ENCODE measurements at regions not wholly inside any gene's neighbourhood (a gene's known extent, or its start where the extent isn't known, plus 50 kb on each side); places are given as distances from the start of the nearest gene placed in this dataset.

DNA sequence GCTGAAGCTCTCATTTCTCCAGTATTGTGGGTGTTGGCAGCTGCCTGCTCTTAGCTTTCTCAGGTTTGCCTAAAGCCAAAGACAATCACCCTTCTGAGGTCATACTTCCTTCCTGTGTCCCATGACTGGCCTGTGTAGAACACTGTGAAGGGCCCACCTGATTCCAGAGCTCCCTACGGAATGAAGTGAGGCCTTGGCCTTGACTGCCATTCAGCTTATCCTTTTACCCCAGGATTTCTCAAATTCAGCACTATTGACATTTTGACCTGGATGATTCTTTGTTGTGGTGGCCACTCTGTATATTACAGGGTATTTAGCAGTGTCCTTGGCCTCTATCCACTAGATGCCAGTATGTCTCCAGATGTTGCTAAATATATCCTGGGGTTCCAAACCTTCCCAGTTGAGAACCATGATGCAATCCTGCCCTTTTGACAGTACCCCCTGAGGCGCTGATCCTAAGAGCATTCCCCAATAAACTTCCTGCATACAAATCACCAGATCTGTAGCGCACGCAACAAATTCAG lies 112.3 kb upstream of the KRR1 start (continued):
- TF ChIP-seq, protein P1, sequence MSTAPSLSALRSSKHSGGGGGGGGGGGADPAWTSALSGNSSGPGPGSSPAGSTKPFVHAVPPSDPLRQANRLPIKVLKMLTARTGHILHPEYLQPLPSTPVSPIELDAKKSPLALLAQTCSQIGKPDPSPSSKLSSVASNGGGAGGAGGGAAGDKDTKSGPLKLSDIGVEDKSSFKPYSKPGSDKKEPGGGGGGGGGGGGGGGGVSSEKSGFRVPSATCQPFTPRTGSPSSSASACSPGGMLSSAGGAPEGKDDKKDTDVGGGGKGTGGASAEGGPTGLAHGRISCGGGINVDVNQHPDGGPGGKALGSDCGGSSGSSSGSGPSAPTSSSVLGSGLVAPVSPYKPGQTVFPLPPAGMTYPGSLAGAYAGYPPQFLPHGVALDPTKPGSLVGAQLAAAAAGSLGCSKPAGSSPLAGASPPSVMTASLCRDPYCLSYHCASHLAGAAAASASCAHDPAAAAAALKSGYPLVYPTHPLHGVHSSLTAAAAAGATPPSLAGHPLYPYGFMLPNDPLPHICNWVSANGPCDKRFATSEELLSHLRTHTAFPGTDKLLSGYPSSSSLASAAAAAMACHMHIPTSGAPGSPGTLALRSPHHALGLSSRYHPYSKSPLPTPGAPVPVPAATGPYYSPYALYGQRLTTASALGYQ (CRISPR knock-in tag; IDR thresholded peaks at IDR 0.05) = no peak
- peak; percentile 26 for TF ChIP-seq ZNF781 (CRISPR knock-in tag; IDR thresholded peaks at IDR 0.05; ENCODE audit: borderline replicate concordance, not compliant biosample characterization)
- TF ChIP-seq ZNF205 (CRISPR knock-in tag; IDR thresholded peaks at IDR 0.05) = peak; percentile 68; the same call in 1 of the 2 replicates
- peak; percentile 88 for TF ChIP-seq HMG20A (CRISPR knock-in tag; IDR thresholded peaks at IDR 0.05; ENCODE audit: borderline replicate concordance)
- TF ChIP-seq GZF1 (CRISPR knock-in tag; IDR thresholded peaks at IDR 0.05) = no peak
- TF ChIP-seq ZNF430 (CRISPR knock-in tag; IDR thresholded peaks at IDR 0.05) = no peak
- TF ChIP-seq, protein P2, sequence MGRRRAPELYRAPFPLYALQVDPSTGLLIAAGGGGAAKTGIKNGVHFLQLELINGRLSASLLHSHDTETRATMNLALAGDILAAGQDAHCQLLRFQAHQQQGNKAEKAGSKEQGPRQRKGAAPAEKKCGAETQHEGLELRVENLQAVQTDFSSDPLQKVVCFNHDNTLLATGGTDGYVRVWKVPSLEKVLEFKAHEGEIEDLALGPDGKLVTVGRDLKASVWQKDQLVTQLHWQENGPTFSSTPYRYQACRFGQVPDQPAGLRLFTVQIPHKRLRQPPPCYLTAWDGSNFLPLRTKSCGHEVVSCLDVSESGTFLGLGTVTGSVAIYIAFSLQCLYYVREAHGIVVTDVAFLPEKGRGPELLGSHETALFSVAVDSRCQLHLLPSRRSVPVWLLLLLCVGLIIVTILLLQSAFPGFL (CRISPR knock-in tag; IDR thresholded peaks at IDR 0.05) = no peak
- peak; percentile 50; the same call in 1 of the 2 replicates for TF ChIP-seq ZBTB7B (CRISPR knock-in tag; IDR thresholded peaks at IDR 0.05)
- 0 out of 2 replicates have a peak, but pooled peaks have one; percentile 33 for TF ChIP-seq MAFF (IDR thresholded peaks at IDR 0.05; ENCODE audit: low read depth, low read length)
- peak; percentile 70; the same call in 1 of the 2 replicates for TF ChIP-seq MIXL1 (CRISPR knock-in tag; IDR thresholded peaks at IDR 0.05)
- TF ChIP-seq ZNF44 (CRISPR knock-in tag; IDR thresholded peaks at IDR 0.05) = no peak
- TF ChIP-seq TBL1XR1 (IDR thresholded peaks at IDR 0.05; ENCODE audit: borderline replicate concordance, low read length, partially characterized antibody) = peak; percentile 57
- TF ChIP-seq FOXM1 (CRISPR knock-in tag; IDR thresholded peaks at IDR 0.05) = no peak
- TF ChIP-seq HDAC2 (CRISPR knock-in tag; IDR thresholded peaks at IDR 0.05) = 0 out of 2 replicates have a peak, but pooled peaks have one; percentile 37
- TF ChIP-seq SMC3 (IDR thresholded peaks at IDR 0.05; ENCODE audit: low read length) = peak; percentile 94
- no peak for TF ChIP-seq ZNF510 (CRISPR knock-in tag; IDR thresholded peaks at IDR 0.05; ENCODE audit: low read depth)
- peak; percentile 41; the same call in 1 of the 2 replicates for TF ChIP-seq KAT8 (CRISPR knock-in tag; IDR thresholded peaks at IDR 0.05)
- TF ChIP-seq PHF20 (CRISPR knock-in tag; IDR thresholded peaks at IDR 0.05) = no peak
- 0 out of 2 replicates have a peak, but pooled peaks have one; percentile 30 for TF ChIP-seq CHD4 (IDR thresholded peaks at IDR 0.05; ENCODE audit: borderline replicate concordance, low read length)
- TF ChIP-seq REPIN1 (CRISPR knock-in tag; IDR thresholded peaks at IDR 0.05; ENCODE audit: borderline replicate concordance, low read depth) = peak; percentile 48; the same call in 1 of the 2 replicates
- TF ChIP-seq, protein P3, sequence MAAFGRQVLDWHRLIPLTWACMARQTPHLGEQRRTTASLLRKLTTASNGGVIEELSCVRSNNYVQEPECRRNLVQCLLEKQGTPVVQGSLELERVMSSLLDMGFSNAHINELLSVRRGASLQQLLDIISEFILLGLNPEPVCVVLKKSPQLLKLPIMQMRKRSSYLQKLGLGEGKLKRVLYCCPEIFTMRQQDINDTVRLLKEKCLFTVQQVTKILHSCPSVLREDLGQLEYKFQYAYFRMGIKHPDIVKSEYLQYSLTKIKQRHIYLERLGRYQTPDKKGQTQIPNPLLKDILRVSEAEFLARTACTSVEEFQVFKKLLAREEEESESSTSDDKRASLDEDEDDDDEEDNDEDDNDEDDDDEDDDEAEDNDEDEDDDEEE (CRISPR knock-in tag; IDR thresholded peaks at IDR 0.05) = no peak
- TF ChIP-seq, protein P4, sequence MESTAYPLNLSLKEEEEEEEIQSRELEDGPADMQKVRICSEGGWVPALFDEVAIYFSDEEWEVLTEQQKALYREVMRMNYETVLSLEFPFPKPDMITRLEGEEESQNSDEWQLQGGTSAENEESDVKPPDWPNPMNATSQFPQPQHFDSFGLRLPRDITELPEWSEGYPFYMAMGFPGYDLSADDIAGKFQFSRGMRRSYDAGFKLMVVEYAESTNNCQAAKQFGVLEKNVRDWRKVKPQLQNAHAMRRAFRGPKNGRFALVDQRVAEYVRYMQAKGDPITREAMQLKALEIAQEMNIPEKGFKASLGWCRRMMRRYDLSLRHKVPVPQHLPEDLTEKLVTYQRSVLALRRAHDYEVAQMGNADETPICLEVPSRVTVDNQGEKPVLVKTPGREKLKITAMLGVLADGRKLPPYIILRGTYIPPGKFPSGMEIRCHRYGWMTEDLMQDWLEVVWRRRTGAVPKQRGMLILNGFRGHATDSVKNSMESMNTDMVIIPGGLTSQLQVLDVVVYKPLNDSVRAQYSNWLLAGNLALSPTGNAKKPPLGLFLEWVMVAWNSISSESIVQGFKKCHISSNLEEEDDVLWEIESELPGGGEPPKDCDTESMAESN (CRISPR knock-in tag; conservative IDR thresholded peaks at IDR 0.05) = 0 out of 2 replicates have a peak, but pooled peaks have one; percentile 30
- TF ChIP-seq ZNF549 (CRISPR knock-in tag; IDR thresholded peaks at IDR 0.05) = no peak
- no peak for TF ChIP-seq TCF12 (IDR thresholded peaks at IDR 0.05)
- no peak for TF ChIP-seq TCF12 (CRISPR knock-in tag; IDR thresholded peaks at IDR 0.05)
- no peak for TF ChIP-seq ZNF256 (CRISPR knock-in tag; conservative IDR thresholded peaks at IDR 0.05)
- TF ChIP-seq ZFX (CRISPR knock-in tag; IDR thresholded peaks at IDR 0.05; ENCODE audit: low read depth) = peak; percentile 48
- TF ChIP-seq MEIS1 (CRISPR knock-in tag; IDR thresholded peaks at IDR 0.05; ENCODE audit: borderline replicate concordance) = peak; percentile 41; the same call in 1 of the 2 replicates
